Coronary artery (tissue), 2 donors: ENCODE measurements at regions not wholly inside any gene's neighbourhood (a gene's known extent, or its start where the extent isn't known, plus 50 kb on each side); places are given as distances from the start of the nearest gene placed in this dataset.
A peak's percentile ranks its signal among the peaks of the same experiment; 100 is the strongest.

Experiments used
- DNase-seq: peaks from one replicate; pipeline ENCODE4 v3.0.0-alpha.2; 2017; ENCODE audit warnings: low spot score
- H3K27ac ChIP-seq, 2 donors: fragments of 200-600 bp; sonication (generic); one replicate each; pipeline ENCODE4 v1.5.1; 2016 to 2019
- H3K4me3 ChIP-seq: fragments of 200-600 bp; sonication (generic); 2 replicates; pipeline ENCODE4 v1.5.1; 2016; ENCODE audit warnings: mild to moderate bottlenecking, moderate library complexity
- TF ChIP-seq, protein P1 (sequence below): fragments of 200-600 bp; sonication (generic); IDR thresholded peaks from one replicate; pipeline ENCODE4 v1.5.1; 2019; ENCODE audit warnings: antibody characterized with exemption

DNA sequence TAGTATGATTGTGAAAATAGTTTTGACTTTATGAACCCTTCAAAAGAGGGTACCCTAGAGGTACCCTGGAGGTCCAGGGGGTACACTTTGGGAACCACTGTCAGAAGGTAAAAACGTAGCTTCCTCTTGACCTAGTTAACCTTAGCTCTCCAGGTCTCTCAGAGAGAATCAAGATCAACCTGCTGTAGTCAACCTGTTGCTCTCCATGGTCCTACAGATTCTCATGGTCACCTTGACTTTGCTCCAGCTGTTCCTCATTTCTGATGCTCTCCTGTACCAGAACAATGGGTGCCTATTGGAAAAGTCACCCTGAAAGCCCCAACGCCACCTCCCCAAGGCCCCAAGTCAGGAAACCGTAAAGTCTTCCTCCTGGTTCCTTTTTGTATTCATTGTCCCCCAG is 294.4 kb upstream of the CDH4 start:
- no peak for DNase-seq
- TF ChIP-seq, protein P1, sequence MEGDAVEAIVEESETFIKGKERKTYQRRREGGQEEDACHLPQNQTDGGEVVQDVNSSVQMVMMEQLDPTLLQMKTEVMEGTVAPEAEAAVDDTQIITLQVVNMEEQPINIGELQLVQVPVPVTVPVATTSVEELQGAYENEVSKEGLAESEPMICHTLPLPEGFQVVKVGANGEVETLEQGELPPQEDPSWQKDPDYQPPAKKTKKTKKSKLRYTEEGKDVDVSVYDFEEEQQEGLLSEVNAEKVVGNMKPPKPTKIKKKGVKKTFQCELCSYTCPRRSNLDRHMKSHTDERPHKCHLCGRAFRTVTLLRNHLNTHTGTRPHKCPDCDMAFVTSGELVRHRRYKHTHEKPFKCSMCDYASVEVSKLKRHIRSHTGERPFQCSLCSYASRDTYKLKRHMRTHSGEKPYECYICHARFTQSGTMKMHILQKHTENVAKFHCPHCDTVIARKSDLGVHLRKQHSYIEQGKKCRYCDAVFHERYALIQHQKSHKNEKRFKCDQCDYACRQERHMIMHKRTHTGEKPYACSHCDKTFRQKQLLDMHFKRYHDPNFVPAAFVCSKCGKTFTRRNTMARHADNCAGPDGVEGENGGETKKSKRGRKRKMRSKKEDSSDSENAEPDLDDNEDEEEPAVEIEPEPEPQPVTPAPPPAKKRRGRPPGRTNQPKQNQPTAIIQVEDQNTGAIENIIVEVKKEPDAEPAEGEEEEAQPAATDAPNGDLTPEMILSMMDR = no peak
- no peak overlapping the region for H3K27ac ChIP-seq
- H3K4me3 ChIP-seq = no peak overlapping the region

GRCh38 chr20:60959971-60960370 is 292.1 kb upstream of the CDH4 start:
- TF ChIP-seq, protein P1 = no peak
- Histone ChIP-seq H3K4me3 (no peak overlapping the region), H3K27ac (no peak overlapping the region)
- no peak for DNase-seq

- TF ChIP-seq, protein P1 = no peak
- no peak overlapping the region for H3K4me3 ChIP-seq
- no peak overlapping the region for H3K27ac ChIP-seq
- peak; percentile 17 for DNase-seq
Measured at GRCh38 chr20:60960500-60960899, 291.6 kb upstream of the CDH4 start.

DNA sequence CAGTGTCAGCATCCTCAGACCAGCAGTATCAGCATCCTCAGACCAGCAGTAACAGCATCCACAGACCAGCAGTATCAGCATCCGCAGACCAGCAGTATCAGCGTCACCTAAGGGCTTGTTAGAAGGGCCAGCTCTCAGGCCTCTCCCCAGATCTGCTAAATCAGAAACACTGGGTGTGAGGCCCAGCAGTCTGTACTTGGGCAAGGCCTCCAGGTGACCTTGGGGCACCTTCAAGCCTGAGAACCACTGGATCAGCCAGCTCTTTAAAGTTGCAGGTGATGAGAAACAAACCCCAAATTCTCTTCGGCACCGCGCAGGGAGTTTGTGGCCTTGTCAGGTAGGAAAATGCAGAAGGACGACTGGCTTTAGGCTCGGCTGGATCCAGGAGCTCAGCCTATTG is 290.5 kb upstream of the CDH4 start:
- no peak overlapping the region for H3K27ac ChIP-seq
- TF ChIP-seq, protein P1 = no peak
- H3K4me3 ChIP-seq = no peak overlapping the region
- no peak for DNase-seq

DNA sequence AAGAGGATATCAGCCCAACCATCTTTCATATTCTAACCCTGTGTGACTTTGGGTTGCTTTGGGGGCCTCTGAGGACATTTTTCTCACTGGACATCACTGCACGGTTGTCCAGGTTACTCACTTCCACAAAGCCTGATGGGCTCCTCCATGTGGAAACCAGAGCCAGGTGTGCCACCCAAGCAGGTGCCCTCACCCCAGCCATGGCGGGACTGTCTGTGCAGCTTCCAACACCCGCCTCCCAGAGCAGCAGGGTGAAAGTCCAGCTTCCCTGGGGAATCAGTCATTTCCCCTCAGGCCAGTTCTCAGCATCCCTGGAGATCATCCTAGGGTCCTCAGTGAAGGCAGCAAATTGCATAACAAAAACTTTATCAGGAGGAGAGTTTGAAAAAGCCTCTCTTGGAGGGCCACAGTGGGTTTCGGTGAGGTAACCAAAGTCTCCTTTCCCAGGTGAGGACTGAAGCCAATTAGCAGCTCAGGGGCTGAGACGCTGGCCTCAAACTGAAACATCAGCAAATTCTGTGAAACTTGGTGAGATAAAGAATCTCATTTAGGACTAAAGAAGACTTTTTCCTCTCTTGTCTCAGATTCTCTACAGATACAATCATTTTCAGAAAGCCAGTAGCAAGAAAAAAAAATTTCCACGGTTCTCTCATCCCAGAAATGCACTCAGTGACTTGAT is 289.6 kb upstream of the CDH4 start:
- Histone ChIP-seq H3K27ac (no peak overlapping the region), H3K4me3 (no peak overlapping the region)
- TF ChIP-seq, protein P1 = no peak
- DNase-seq = peak; percentile 33

DNA sequence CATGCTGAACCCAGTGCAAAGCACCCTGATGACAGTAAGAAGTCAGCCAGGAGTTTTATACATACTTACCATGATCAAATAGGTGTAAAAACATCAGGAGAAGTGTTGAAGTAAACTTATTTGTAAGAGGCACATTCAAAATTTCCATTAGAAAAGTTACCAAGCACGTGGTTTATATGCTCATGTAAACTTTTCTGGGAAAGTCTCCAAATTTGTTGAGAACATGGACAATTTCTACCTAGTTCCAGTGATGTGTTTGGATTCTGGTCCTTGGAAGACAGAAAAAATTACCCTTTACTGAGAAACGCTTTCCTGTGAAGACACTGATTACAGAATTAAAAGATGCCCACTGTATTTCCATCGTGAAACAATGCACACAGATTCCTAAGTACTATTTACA is 288.9 kb upstream of the CDH4 start:
- TF ChIP-seq, protein P1 = no peak
- DNase-seq = no peak
- Histone ChIP-seq H3K4me3 (no peak overlapping the region), H3K27ac (no peak overlapping the region)

DNA sequence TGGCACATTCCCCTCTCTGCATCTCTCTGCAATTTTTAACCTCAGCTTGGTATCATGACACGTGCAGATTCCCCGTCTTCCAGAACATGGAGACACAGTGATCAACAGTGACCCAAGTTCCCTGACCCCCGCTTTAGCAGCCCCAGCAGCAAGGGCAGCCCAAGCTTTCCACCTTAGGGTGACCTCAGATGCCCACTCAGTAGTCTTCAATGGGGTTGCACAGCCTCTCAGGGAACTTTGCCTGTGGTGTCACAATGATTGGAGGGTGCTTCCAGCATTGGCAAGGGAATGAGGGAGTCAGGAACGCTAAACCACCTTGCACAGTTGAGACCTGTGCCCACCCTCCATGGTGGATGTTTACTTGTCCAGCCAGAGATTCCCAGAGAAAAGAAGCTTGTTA is 287.1 kb upstream of the CDH4 start:
- no peak overlapping the region for H3K4me3 ChIP-seq
- TF ChIP-seq, protein P1 = no peak
- peak; percentile 53 for DNase-seq
- H3K27ac ChIP-seq = no peak overlapping the region
